ENCODE measurements at regions not wholly inside any gene's neighbourhood (a gene's known extent, or its start where the extent isn't known, plus 50 kb on each side); places are given as distances from the start of the nearest gene placed in this dataset.
A peak's percentile ranks its signal among the peaks of the same experiment; 100 is the strongest.
"Not testable (repeated sequence)": the region's sequence is repeated elsewhere in the genome, so short reads cannot be mapped to it uniquely, and the experiment has no call there.

- no peak for DNase-seq (ENCODE audit: low read depth in 2 of 3, low spot score in 1 of 3)
These were observed 262.8 kb upstream of the FANCL start for GRCh38 chr2:58503918-58504317.

GRCh38 chr2:58502931-58503330 is 261.8 kb upstream of the FANCL start:
- DNase-seq (ENCODE audit: low read depth in 2 of 3, low spot score in 1 of 3) = no peak

- DNase-seq (ENCODE audit: low read depth in 2 of 3, low spot score in 1 of 3) = no peak
These were observed 260.4 kb upstream of the FANCL start for GRCh38 chr2:58501371-58502160.

- DNase-seq (ENCODE audit: low read depth in 2 of 3, low spot score in 1 of 3) = no peak
These were observed 256.0 kb upstream of the FANCL start for GRCh38 chr2:58497168-58497567.

- no peak for DNase-seq (ENCODE audit: low read depth in 2 of 3, low spot score in 1 of 3)
These were observed 254.7 kb upstream of the FANCL start for GRCh38 chr2:58495806-58496205.

- DNase-seq (ENCODE audit: low read depth in 2 of 3, low spot score in 1 of 3) = no peak
These were observed 253.0 kb upstream of the FANCL start for GRCh38 chr2:58494071-58494501.

GRCh38 chr2:58484629-58485028 is 243.5 kb upstream of the FANCL start:
- DNase-seq (ENCODE audit: low read depth in 2 of 3, low spot score in 1 of 3) = no peak

- DNase-seq (ENCODE audit: low read depth in 2 of 3, low spot score in 1 of 3) = no peak
These were observed 243.1 kb upstream of the FANCL start for GRCh38 chr2:58484221-58484620.

- DNase-seq (ENCODE audit: low read depth in 2 of 3, low spot score in 1 of 3) = no peak
These were observed 242.2 kb upstream of the FANCL start for GRCh38 chr2:58483307-58483706.

GRCh38 chr2:58481670-58482069 is 240.5 kb upstream of the FANCL start:
- no peak for DNase-seq (ENCODE audit: low read depth in 2 of 3, low spot score in 1 of 3)

- DNase-seq (ENCODE audit: low read depth in 2 of 3, low spot score in 1 of 3) = no peak
These were observed 239.0 kb upstream of the FANCL start for GRCh38 chr2:58480141-58480540.

- DNase-seq (ENCODE audit: low read depth in 2 of 3, low spot score in 1 of 3) = no peak
These were observed 238.5 kb upstream of the FANCL start for GRCh38 chr2:58479535-58480140.

GRCh38 chr2:58476556-58476955 is 235.4 kb upstream of the FANCL start:
- no peak for DNase-seq (ENCODE audit: low read depth in 2 of 3, low spot score in 1 of 3)

- no peak for DNase-seq (ENCODE audit: low read depth in 2 of 3, low spot score in 1 of 3)
These were observed 234.6 kb upstream of the FANCL start for GRCh38 chr2:58475756-58476155.

GRCh38 chr2:58473165-58473564 is 232.0 kb upstream of the FANCL start:
- no peak for DNase-seq (ENCODE audit: low read depth in 2 of 3, low spot score in 1 of 3)

- DNase-seq (ENCODE audit: low read depth in 2 of 3, low spot score in 1 of 3) = no peak
These were observed 225.7 kb upstream of the FANCL start for GRCh38 chr2:58466804-58467203.

GRCh38 chr2:58466021-58466420 is 224.9 kb upstream of the FANCL start:
- DNase-seq (ENCODE audit: low read depth in 2 of 3, low spot score in 1 of 3) = not testable (repeated sequence)

- DNase-seq (ENCODE audit: low read depth in 2 of 3, low spot score in 1 of 3) = no peak
These were observed 219.5 kb upstream of the FANCL start for GRCh38 chr2:58460670-58461069.

- DNase-seq (ENCODE audit: low read depth in 2 of 3, low spot score in 1 of 3) = no peak
These were observed 208.3 kb upstream of the FANCL start for GRCh38 chr2:58449286-58450010.

GRCh38 chr2:58448845-58449244 is 207.7 kb upstream of the FANCL start:
- DNase-seq (ENCODE audit: low read depth in 2 of 3, low spot score in 1 of 3) = no peak

GRCh38 chr2:58448065-58448507 is 207.0 kb upstream of the FANCL start:
- DNase-seq (ENCODE audit: low read depth in 2 of 3, low spot score in 1 of 3) = peak in 2 of 3 donors; percentile 6 to 24

- no peak for DNase-seq (ENCODE audit: low read depth in 2 of 3, low spot score in 1 of 3)
These were observed 206.5 kb upstream of the FANCL start for GRCh38 chr2:58447586-58447985.
